ENCODE measurements at regions not wholly inside any gene's neighbourhood (a gene's known extent, or its start where the extent isn't known, plus 50 kb on each side); places are given as distances from the start of the nearest gene placed in this dataset.

DNA sequence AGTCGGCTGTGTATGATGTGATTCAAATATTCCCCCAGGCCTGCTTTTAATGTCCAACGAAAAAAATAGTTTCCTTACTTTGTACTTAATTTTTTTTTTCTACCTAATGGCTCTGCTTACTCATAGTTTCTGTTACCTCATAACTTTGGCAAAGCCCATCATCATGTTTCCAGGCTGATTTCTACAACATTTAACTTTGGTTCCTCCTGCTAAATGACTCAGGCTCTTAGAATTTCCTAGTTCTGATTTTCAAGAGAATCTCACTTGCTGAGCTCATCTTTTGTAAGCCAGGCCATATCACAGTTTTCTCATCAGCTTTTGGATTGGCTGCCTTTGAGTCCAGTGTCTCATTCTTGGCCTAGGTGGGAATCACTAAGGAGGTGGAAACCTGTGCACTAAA, 323.1 kb downstream of the HDGFL1 start:
- no peak for TF ChIP-seq GATA3 (IDR thresholded peaks at IDR 0.05; ENCODE audit: low read depth, low read length)
- TF ChIP-seq GATA2 (IDR thresholded peaks at IDR 0.05; ENCODE audit: low read depth, low read length): no peak
